ENCODE measurements at regions not wholly inside any gene's neighbourhood (a gene's known extent, or its start where the extent isn't known, plus 50 kb on each side); places are given as distances from the start of the nearest gene placed in this dataset.
"Not testable (repeated sequence)": the region's sequence is repeated elsewhere in the genome, so short reads cannot be mapped to it uniquely, and the experiment has no call there.

DNA sequence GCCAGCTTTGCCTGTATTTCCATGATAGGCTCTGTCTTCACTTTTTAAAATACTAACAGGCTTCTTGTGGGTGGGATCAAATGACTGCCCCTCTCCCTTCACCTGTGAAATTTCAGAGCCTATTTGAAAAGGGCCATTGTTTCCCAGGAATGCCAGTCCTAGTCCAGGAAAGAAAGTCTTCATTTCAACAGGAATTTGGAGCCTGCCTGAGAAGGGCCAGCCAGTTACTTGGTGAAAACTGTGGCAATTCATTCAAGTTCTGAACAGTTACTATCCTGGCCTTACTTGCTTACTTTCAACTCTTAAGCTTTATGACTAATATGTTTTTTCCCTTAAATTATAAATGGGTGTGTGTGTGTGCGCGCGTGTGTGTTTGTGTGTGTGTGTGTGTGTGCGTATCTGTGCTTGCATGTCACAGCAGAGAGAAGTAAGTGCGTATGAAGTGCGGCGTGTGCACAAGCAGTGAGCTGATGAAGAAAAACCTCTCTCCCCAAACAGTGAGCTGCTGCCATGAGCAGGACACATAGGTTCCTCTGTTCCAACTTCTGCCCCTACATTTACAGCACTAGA lies 67.5 kb upstream of the RNPC3 start:
- Mint-ChIP-seq H3K9me3 (no peaks in the 10 kb centered on the region), H3K27ac (ENCODE audit: unreplicated experiment) (peak overlapping the region; percentile 20), H3K27me3 (ENCODE audit: low read depth) (no peaks in the 10 kb centered on the region), H3K36me3 (ENCODE audit: low read depth) (no peaks in the 10 kb centered on the region), H3K4me3 (no peak overlapping the region), H3K4me1 (peaks cover 30% of the 10 kb centered on the region)
- TF ChIP-seq, protein P1, sequence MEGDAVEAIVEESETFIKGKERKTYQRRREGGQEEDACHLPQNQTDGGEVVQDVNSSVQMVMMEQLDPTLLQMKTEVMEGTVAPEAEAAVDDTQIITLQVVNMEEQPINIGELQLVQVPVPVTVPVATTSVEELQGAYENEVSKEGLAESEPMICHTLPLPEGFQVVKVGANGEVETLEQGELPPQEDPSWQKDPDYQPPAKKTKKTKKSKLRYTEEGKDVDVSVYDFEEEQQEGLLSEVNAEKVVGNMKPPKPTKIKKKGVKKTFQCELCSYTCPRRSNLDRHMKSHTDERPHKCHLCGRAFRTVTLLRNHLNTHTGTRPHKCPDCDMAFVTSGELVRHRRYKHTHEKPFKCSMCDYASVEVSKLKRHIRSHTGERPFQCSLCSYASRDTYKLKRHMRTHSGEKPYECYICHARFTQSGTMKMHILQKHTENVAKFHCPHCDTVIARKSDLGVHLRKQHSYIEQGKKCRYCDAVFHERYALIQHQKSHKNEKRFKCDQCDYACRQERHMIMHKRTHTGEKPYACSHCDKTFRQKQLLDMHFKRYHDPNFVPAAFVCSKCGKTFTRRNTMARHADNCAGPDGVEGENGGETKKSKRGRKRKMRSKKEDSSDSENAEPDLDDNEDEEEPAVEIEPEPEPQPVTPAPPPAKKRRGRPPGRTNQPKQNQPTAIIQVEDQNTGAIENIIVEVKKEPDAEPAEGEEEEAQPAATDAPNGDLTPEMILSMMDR (conservative IDR thresholded peaks at IDR 0.05): no peak
- DNase-seq (ENCODE audit: low read depth, low spot score): no peak

DNA sequence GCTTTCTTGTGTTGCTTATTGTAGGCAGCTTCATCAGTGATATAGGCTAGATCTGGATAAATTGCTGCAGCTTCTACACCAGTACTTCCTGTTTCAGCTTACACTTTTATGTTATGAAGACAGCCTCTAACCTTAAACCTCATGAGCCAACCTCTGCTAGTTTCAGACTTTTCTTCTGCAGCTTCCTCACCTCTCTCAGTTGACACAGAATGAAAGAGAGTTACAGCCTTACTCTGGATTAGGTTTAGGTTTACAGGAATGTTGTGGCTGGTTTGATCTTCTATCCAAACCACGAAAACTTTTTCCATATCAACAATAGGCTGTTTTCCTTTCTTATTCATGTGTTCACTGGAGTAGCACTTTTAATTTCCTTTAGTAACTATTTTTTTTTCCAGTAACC lies 76.9 kb upstream of the RNPC3 start:
- Mint-ChIP-seq H3K27ac (ENCODE audit: unreplicated experiment) (no peak overlapping the region), H3K4me3 (no peak overlapping the region), H3K36me3 (ENCODE audit: low read depth) (no peaks in the 10 kb centered on the region)

DNA sequence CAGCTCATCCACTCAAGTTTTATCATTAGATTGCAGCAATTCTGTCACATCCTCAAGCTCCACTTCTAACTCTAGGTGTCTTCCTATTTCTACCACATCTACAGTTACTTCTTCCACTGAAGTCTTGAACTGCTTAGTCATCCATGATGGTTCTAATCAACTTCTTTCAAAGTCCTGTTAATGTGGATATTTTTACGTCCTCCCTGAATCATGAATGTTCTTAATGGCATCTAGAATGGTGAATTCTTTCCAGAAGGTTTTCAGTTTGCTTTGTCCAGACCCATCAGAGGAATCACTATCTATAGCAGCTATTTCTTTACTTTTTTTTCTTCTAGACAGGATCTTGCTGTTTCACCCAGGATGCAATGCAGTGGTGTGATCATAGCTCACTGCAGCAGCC lies 78.0 kb upstream of the RNPC3 start:
- Mint-ChIP-seq H3K9me3 (peaks cover 6% of the 10 kb centered on the region), H3K4me1 (no peaks in the 10 kb centered on the region), H3K4me3 (no peak overlapping the region), H3K36me3 (ENCODE audit: low read depth) (no peaks in the 10 kb centered on the region), H3K27ac (ENCODE audit: unreplicated experiment) (no peak overlapping the region), H3K27me3 (ENCODE audit: low read depth) (no peaks in the 10 kb centered on the region)
- TF ChIP-seq, protein P1 (conservative IDR thresholded peaks at IDR 0.05): no peak
- DNase-seq (ENCODE audit: low read depth, low spot score): no peak

More for the DNA sequence above, 76.9 kb upstream of the RNPC3 start:
- no peak for DNase-seq (ENCODE audit: low read depth, low spot score)
- TF ChIP-seq, protein P1 (conservative IDR thresholded peaks at IDR 0.05): no peak
- Mint-ChIP-seq H3K27me3 (ENCODE audit: low read depth) (no peaks in the 10 kb centered on the region), H3K4me1 (no peaks in the 10 kb centered on the region), H3K9me3 (peaks cover 6% of the 10 kb centered on the region)

DNA sequence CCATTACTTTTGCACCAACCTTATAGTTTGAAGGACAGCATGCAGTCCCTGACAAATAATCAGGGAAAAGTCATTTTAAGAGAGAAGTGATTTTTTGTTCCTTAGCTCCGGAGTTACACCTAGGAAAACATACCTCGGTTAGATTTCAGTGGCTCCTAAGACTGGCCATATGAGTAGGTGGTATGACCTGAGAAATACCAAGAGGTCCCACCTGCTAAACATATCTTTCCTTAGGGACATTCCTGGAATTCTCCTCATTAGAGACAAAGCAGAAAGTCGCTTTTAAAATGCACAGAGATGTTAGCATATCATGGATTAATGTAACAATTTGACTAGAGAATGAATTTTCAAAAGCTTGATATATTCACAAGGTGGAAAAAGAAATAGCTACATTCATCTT lies 84.2 kb upstream of the RNPC3 start:
- Mint-ChIP-seq H3K4me3 (no peak overlapping the region), H3K4me1 (no peaks in the 10 kb centered on the region), H3K27me3 (ENCODE audit: low read depth) (no peaks in the 10 kb centered on the region), H3K27ac (ENCODE audit: unreplicated experiment) (no peak overlapping the region), H3K36me3 (ENCODE audit: low read depth) (no peaks in the 10 kb centered on the region), H3K9me3 (peaks cover 6% of the 10 kb centered on the region)
- DNase-seq (ENCODE audit: low read depth, low spot score): no peak
- TF ChIP-seq, protein P1 (conservative IDR thresholded peaks at IDR 0.05): no peak

DNA sequence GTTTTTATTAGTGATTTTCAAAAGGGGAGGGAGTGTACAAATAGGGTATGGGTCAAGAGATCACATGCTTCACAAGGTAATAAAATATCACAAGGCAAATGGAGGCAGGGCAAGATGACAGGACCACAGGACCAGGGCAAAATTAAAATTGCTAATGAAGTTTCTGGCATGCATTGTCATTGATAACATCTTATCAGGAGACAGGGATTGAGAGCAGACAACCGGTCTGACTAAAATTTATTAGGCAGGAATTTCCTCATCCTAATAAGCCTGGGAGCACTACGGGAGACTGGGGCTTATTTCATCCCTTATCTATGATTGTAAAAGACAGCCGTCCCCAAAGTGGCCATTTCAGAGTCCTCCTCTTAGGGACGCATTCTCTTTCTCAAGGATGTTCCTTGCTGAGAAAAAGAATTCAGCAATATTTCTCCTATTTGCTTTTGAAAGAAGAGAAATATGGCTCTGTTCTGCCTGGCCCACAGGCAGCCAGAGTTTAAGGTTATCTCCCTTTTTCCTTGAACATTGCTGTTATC lies 88.9 kb upstream of the RNPC3 start:
- not testable (repeated sequence) for DNase-seq (ENCODE audit: low read depth, low spot score); H3K4me1 Mint-ChIP-seq; H3K27me3 Mint-ChIP-seq (ENCODE audit: low read depth); H3K36me3 Mint-ChIP-seq (ENCODE audit: low read depth); H3K4me3 Mint-ChIP-seq; H3K9me3 Mint-ChIP-seq; H3K27ac Mint-ChIP-seq (ENCODE audit: unreplicated experiment)

DNA sequence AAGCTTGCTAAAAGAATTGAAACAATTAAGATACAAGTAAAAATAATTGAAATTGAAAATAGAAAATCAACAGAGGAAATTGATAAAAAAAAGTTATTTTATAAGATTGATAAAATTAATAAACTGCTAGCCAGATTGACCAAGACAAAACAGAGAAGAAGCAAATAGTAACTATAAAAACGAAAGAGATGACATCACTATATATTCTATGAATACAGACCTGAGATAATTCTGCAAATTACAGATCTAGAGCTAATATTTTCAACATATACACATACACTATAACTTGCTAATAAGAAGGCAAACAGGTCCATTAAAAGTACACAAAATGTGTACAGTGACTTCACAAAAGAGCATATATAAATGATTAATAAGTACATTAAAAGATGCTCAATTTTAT lies 90.1 kb upstream of the RNPC3 start:
- TF ChIP-seq, protein P1 (conservative IDR thresholded peaks at IDR 0.05): no peak
- H3K27me3 Mint-ChIP-seq (ENCODE audit: low read depth): no peaks in the 10 kb centered on the region
- DNase-seq (ENCODE audit: low read depth, low spot score): no peak
- H3K9me3 Mint-ChIP-seq: peaks cover 3% of the 10 kb centered on the region
- H3K36me3 Mint-ChIP-seq (ENCODE audit: low read depth): no peaks in the 10 kb centered on the region
- no peak overlapping the region for H3K27ac Mint-ChIP-seq (ENCODE audit: unreplicated experiment)
- no peaks in the 10 kb centered on the region for H3K4me1 Mint-ChIP-seq
- H3K4me3 Mint-ChIP-seq: no peak overlapping the region

All from neural crest cell (in vitro differentiated cells).